ENCODE measurements at regions not wholly inside any gene's neighbourhood (a gene's known extent, or its start where the extent isn't known, plus 50 kb on each side); places are given as distances from the start of the nearest gene placed in this dataset.

DNA sequence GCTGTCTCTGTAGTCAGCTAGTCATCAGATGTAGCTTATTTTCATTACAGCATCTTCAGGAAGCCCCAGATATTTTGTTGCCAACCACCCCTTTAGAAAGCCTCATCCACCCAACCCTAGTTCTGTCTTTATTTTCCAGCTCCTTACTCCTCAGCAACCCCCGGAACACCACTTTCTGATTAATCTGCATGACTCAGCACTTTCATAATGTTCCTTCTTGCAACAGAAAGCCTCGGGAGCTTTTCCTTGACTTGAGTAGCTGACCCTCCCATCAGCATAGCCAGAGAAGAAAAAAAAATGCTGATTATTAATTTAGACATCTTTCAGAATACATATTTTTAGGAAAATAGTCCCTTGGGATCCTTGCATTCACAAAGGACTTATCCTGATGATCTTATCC is 244.0 kb upstream of the CXCL12 start:
- no peak overlapping the region for H3K27ac ChIP-seq
- no peak for DNase-seq (ENCODE audit: low spot score in 2 of 2)
- no peaks in the 10 kb centered on the region for H3K4me1 ChIP-seq
- 4% methylated on average over 2 of the region's 2 CpGs for WGBS
- no peaks in the 10 kb centered on the region for H3K36me3 ChIP-seq
- H3K9me3 ChIP-seq: peaks cover 2% of the 10 kb centered on the region
- H3K27me3 ChIP-seq: no peaks in the 10 kb centered on the region
- no peak overlapping the region for H3K4me3 ChIP-seq
- TF ChIP-seq POLR2A (IDR thresholded peaks at IDR 0.05): no peak
- no peak for TF ChIP-seq EP300 (IDR thresholded peaks at IDR 0.05)
- TF ChIP-seq POLR2AphosphoS5 (IDR thresholded peaks at IDR 0.05): no peak
- TF ChIP-seq, protein P1, sequence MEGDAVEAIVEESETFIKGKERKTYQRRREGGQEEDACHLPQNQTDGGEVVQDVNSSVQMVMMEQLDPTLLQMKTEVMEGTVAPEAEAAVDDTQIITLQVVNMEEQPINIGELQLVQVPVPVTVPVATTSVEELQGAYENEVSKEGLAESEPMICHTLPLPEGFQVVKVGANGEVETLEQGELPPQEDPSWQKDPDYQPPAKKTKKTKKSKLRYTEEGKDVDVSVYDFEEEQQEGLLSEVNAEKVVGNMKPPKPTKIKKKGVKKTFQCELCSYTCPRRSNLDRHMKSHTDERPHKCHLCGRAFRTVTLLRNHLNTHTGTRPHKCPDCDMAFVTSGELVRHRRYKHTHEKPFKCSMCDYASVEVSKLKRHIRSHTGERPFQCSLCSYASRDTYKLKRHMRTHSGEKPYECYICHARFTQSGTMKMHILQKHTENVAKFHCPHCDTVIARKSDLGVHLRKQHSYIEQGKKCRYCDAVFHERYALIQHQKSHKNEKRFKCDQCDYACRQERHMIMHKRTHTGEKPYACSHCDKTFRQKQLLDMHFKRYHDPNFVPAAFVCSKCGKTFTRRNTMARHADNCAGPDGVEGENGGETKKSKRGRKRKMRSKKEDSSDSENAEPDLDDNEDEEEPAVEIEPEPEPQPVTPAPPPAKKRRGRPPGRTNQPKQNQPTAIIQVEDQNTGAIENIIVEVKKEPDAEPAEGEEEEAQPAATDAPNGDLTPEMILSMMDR (IDR thresholded peaks at IDR 0.05): no peak

DNA sequence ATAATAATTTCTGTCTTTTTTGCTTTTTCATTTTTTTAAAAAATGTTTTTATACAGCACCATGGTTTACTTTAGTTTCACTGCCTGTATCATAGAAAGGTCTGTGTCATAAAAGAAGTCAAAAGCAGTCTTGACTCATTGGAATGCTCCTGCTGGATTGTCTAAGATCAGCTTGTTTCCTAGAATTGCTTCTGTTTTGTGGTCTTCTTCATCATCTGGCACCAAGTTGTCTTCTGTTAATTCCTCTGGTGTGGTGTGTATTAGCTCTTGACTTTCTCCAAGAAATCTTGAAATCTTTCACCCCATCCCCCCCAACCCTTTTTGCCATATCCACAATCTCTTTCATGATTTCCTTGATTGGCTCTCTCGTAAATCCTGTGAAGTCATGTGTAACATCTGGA is 250.3 kb upstream of the CXCL12 start:
- Histone ChIP-seq H3K36me3 (no peaks in the 10 kb centered on the region), H3K4me1 (no peaks in the 10 kb centered on the region), H3K27me3 (no peaks in the 10 kb centered on the region), H3K27ac (no peak overlapping the region), H3K9me3 (peaks cover 2% of the 10 kb centered on the region), H3K4me3 (no peak overlapping the region)
- DNase-seq (ENCODE audit: low spot score in 2 of 2): no peak
- 71% methylated on average over 1 of the region's 1 CpG for WGBS
- TF ChIP-seq EP300 (IDR thresholded peaks at IDR 0.05): no peak
- no peak for TF ChIP-seq POLR2A (IDR thresholded peaks at IDR 0.05)
- no peak for TF ChIP-seq POLR2AphosphoS5 (IDR thresholded peaks at IDR 0.05)
- TF ChIP-seq, protein P1 (IDR thresholded peaks at IDR 0.05): no peak

DNA sequence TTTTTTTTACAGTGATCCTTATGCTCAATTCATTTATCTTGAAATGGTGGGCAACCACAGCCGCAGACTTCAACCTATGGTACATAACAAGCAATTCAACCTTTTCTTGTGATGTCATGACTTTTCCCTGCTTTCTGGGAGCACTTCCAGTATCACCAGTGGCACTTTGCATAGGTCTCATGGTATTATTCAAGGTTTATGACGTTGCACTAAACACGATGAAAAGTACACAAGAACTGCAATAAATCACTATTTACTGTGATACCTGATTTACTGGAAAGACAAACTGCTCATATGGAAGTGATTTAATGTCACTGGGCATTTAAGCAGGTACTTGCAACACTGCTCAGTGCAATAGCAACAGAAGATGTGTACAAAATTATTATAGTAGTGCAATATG is 251.7 kb upstream of the CXCL12 start:
- TF ChIP-seq POLR2A (IDR thresholded peaks at IDR 0.05) (no peak), EP300 (IDR thresholded peaks at IDR 0.05) (no peak), POLR2AphosphoS5 (IDR thresholded peaks at IDR 0.05) (no peak)
- TF ChIP-seq, protein P1 (IDR thresholded peaks at IDR 0.05): no peak
- no peak for DNase-seq (ENCODE audit: low spot score in 2 of 2)
- Histone ChIP-seq H3K4me1 (no peaks in the 10 kb centered on the region), H3K9me3 (peaks cover 2% of the 10 kb centered on the region), H3K27ac (no peak overlapping the region), H3K36me3 (no peaks in the 10 kb centered on the region), H3K4me3 (no peak overlapping the region), H3K27me3 (no peaks in the 10 kb centered on the region)
- WGBS: 63% methylated on average over 3 of the region's 3 CpGs

DNA sequence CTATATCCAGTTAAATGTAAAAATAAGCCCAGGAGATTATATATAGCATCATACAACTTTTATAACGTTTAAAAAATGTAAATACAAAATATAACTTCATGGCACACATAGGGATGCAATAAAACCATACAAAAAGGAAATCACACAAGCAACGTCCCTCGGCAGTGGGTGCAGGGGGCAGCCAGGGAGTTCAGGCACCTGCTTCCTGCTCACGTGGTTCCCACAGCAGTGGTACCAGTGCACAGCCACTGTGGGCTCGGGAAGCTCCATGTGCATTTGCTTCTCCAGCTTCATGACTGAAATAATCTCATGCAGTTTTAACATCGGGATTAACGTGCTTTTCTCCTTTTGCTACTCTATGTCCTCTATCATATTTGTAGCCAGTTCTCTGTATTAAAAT is 255.5 kb upstream of the CXCL12 start:
- H3K4me3 ChIP-seq: no peak overlapping the region
- no peaks in the 10 kb centered on the region for H3K27me3 ChIP-seq
- no peak overlapping the region for H3K27ac ChIP-seq
- H3K36me3 ChIP-seq: no peaks in the 10 kb centered on the region
- H3K4me1 ChIP-seq: no peaks in the 10 kb centered on the region
- 73% methylated on average over 7 of the region's 7 CpGs for WGBS
- TF ChIP-seq EP300 (IDR thresholded peaks at IDR 0.05) (no peak), POLR2A (IDR thresholded peaks at IDR 0.05) (no peak), POLR2AphosphoS5 (IDR thresholded peaks at IDR 0.05) (no peak)
- TF ChIP-seq, protein P1 (IDR thresholded peaks at IDR 0.05): no peak
- no peaks in the 10 kb centered on the region for H3K9me3 ChIP-seq
- no peak for DNase-seq (ENCODE audit: low spot score in 2 of 2)

DNA sequence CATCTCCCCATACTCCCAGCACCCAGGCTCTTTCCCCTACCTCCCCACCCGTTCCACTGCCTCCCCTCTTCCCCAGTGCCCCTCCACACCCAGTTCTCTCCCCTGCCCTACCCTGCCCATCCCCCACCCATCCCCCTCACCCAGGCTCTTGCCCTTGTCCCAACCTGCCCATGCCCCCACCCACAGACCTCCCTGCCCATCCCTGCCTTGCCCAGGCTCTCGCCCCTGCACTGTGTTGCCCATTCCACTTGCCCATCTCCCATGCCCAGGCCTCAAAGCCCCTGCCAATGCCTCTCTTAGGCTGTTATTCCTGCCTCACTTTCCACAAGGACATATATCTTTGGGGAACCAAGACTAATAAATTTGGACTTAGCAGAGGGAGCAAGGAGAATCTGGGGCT is 262.6 kb upstream of the CXCL12 start:
- Histone ChIP-seq H3K9me3 (no peaks in the 10 kb centered on the region), H3K27me3 (no peaks in the 10 kb centered on the region), H3K36me3 (no peaks in the 10 kb centered on the region), H3K4me1 (peaks cover 3% of the 10 kb centered on the region), H3K4me3 (no peak overlapping the region), H3K27ac (no peak overlapping the region)
- TF ChIP-seq POLR2A (IDR thresholded peaks at IDR 0.05): no peak
- TF ChIP-seq, protein P1 (IDR thresholded peaks at IDR 0.05): no peak
- no peak for TF ChIP-seq POLR2AphosphoS5 (IDR thresholded peaks at IDR 0.05)
- TF ChIP-seq EP300 (IDR thresholded peaks at IDR 0.05): no peak
- WGBS: 100% methylated on average over 2 of the region's 2 CpGs
- no peak for DNase-seq (ENCODE audit: low spot score in 2 of 2)
